ENCODE measurements at regions not wholly inside any gene's neighbourhood (a gene's known extent, or its start where the extent isn't known, plus 50 kb on each side); places are given as distances from the start of the nearest gene placed in this dataset.

- DNase-seq (ENCODE audit: extremely low read depth, low read depth), result peak; percentile 56
These were observed 197.5 kb downstream of the PTN start for GRCh38 chr7:137146012-137146455.

GRCh38 chr7:137142376-137142775 lies 201.2 kb downstream of the PTN start:
- no peak overlapping the region for H3K4me3 ChIP-seq (replicated peaks; ENCODE audit: low read depth, low read length)
- no peak for DNase-seq (ENCODE audit: extremely low read depth, low read depth)
- no peak for TF ChIP-seq CTCF (IDR thresholded peaks at IDR 0.05; ENCODE audit: low read depth, low read length, missing control alignments)

More at GRCh38 chr7:137146012-137146455, 197.5 kb downstream of the PTN start:
- no peak for TF ChIP-seq CTCF (IDR thresholded peaks at IDR 0.05; ENCODE audit: low read depth, low read length, missing control alignments)
- no peak overlapping the region for H3K4me3 ChIP-seq (replicated peaks; ENCODE audit: low read depth, low read length)

GRCh38 chr7:137135654-137136350 lies 207.7 kb downstream of the PTN start:
- TF ChIP-seq CTCF (IDR thresholded peaks at IDR 0.05; ENCODE audit: low read depth, low read length, missing control alignments), result no peak
- DNase-seq (ENCODE audit: extremely low read depth, low read depth), result no peak
- no peak overlapping the region for H3K4me3 ChIP-seq (replicated peaks; ENCODE audit: low read depth, low read length)

DNA sequence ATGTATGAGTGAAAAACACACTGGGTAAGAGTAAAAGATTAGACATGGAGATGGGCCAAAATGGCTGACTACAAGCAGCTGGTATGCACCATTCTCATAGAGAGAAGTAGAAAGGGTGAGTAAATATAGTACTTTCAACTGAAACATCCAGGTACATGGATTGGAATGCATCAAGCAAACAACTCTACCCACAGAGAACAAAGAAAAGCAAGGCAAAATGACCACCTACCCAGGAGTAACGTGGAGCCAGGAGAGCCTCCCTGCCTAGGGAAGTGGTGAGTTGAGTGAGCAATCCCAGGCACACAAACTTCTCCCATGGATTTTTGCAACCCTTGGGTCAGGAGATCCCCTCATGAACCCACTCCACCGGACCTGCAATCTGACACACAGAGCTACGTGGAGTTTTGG lies 212.8 kb downstream of the PTN start:
- DNase-seq (ENCODE audit: extremely low read depth, low read depth), result no peak
- TF ChIP-seq CTCF (IDR thresholded peaks at IDR 0.05; ENCODE audit: low read depth, low read length, missing control alignments), result no peak
- H3K4me3 ChIP-seq (replicated peaks; ENCODE audit: low read depth, low read length), result no peak overlapping the region

DNA sequence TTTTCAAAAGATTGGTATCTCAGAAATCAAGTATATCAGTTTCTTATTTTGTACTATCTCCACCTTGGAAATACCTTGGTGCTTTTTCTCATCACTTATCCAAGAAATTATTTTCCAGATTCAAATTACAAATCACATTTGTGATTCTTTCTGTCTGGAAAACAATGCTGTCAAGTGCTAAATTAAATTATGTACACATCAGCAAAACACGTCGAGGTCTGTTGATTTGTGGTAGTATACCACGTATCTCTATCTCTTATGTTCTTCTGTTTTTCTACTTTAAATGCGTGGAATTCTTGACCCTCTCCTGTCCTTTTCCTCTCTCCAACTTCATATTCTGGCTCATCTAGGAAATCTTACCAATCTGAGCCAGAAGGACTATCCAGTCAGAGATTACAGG lies 214.5 kb downstream of the PTN start:
- no peak for DNase-seq (ENCODE audit: extremely low read depth, low read depth)
- H3K4me3 ChIP-seq (replicated peaks; ENCODE audit: low read depth, low read length), result no peak overlapping the region
- TF ChIP-seq CTCF (IDR thresholded peaks at IDR 0.05; ENCODE audit: low read depth, low read length, missing control alignments), result no peak

- no peak overlapping the region for H3K4me3 ChIP-seq (replicated peaks; ENCODE audit: low read depth, low read length)
- DNase-seq (ENCODE audit: extremely low read depth, low read depth), result no peak
- no peak for TF ChIP-seq CTCF (IDR thresholded peaks at IDR 0.05; ENCODE audit: low read depth, low read length, missing control alignments)
These were observed 215.7 kb downstream of the PTN start for GRCh38 chr7:137127806-137128205.

GRCh38 chr7:137127058-137127457 lies 216.5 kb downstream of the PTN start:
- no peak for TF ChIP-seq CTCF (IDR thresholded peaks at IDR 0.05; ENCODE audit: low read depth, low read length, missing control alignments)
- DNase-seq (ENCODE audit: extremely low read depth, low read depth), result no peak
- no peak overlapping the region for H3K4me3 ChIP-seq (replicated peaks; ENCODE audit: low read depth, low read length)
